GM23338 (cell line): ENCODE measurements at regions not wholly inside any gene's neighbourhood (a gene's known extent, or its start where the extent isn't known, plus 50 kb on each side); places are given as distances from the start of the nearest gene placed in this dataset.

Experiments used
- CREB1 ChIP-seq: fragments of 250-450 bp; sonication (Bioruptor Pico); IDR thresholded peaks from 2 replicates; pipeline ENCODE4 v1.5.0; 2020; ENCODE audit warnings: low read depth, mild to moderate bottlenecking, moderate library complexity
- EZH2 ChIP-seq: fragments of 200-600 bp; sonication (generic); IDR thresholded peaks from one replicate; pipeline ENCODE4 v1.8.0; 2017; ENCODE audit warnings: antibody characterized with exemption, mild to moderate bottlenecking, low read depth; ENCODE audit not compliant: unreplicated experiment
- EZH2phosphoT487 ChIP-seq: fragments of 200-600 bp; sonication (generic); IDR thresholded peaks from one replicate; pipeline ENCODE4 v1.8.1; 2018; ENCODE audit warnings: antibody characterized with exemption; ENCODE audit not compliant: unreplicated experiment
- JUNB ChIP-seq: IDR thresholded peaks from one replicate; pipeline ENCODE4 v1.6.1; 2016; ENCODE audit warnings: antibody characterized with exemption; ENCODE audit not compliant: unreplicated experiment
- POLR2AphosphoS5 ChIP-seq: IDR thresholded peaks from 2 replicates; pipeline ENCODE4 v1.6.1; 2016; ENCODE audit warnings: antibody characterized with exemption, low read depth
- STAT1 ChIP-seq: IDR thresholded peaks from one replicate; pipeline ENCODE4 v1.6.1; 2016; ENCODE audit warnings: antibody characterized with exemption; ENCODE audit not compliant: unreplicated experiment
- ZNF114 ChIP-seq: fragments of 250-450 bp; sonication (Bioruptor Pico); IDR thresholded peaks from 2 replicates; pipeline ENCODE4 v1.5.0; 2020; ENCODE audit warnings: mild to moderate bottlenecking, moderate library complexity
- ZNF331 ChIP-seq: fragments of 250-450 bp; sonication (Bioruptor Pico); IDR thresholded peaks from 2 replicates; pipeline ENCODE4 v1.5.0; 2020; ENCODE audit warnings: low read depth, mild to moderate bottlenecking, moderate library complexity
- TF ChIP-seq, protein P1 (sequence below), 2 experiments: fragments of 200-600 bp in 1 of 2; sonication (generic) in 1 of 2; conservative IDR thresholded peaks; 2 replicates each; pipeline versions ENCODE4 v1.5.1 to v1.6.1; 2016 to 2017; ENCODE audit warnings: antibody characterized with exemption in 2 of 2, low read depth in 2 of 2, mild to moderate bottlenecking in 2 of 2, moderate library complexity in 1 of 2
- TF ChIP-seq, protein P2 (sequence below): IDR thresholded peaks from 2 replicates; pipeline ENCODE4 v1.6.1; 2016; ENCODE audit warnings: antibody characterized with exemption
- TF ChIP-seq, protein P3 (sequence below): IDR thresholded peaks from one replicate; pipeline ENCODE4 v1.6.1; 2018; ENCODE audit warnings: antibody characterized with exemption; ENCODE audit not compliant: unreplicated experiment

DNA sequence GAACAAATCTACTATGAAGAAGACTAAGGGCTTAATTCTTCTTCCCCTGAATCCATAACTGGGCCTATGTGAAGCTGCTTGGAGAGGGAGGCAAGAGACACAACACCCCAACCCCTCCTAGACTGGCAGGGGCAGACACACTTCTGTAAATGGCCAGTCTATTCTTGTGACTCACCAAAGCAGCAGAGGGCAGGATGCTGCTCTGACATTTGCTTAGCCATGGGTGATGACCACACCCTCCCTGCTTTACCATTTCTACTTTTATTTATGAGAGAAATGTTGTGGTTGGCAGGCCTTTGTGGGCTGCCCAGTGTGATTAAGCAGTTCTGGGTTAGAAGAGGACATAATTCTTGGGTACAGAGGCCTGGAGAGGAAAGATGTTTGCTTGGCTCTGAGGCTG lies 189.8 kb upstream of the DPYD start:
- no peak for TF ChIP-seq EZH2
- TF ChIP-seq, protein P1, sequence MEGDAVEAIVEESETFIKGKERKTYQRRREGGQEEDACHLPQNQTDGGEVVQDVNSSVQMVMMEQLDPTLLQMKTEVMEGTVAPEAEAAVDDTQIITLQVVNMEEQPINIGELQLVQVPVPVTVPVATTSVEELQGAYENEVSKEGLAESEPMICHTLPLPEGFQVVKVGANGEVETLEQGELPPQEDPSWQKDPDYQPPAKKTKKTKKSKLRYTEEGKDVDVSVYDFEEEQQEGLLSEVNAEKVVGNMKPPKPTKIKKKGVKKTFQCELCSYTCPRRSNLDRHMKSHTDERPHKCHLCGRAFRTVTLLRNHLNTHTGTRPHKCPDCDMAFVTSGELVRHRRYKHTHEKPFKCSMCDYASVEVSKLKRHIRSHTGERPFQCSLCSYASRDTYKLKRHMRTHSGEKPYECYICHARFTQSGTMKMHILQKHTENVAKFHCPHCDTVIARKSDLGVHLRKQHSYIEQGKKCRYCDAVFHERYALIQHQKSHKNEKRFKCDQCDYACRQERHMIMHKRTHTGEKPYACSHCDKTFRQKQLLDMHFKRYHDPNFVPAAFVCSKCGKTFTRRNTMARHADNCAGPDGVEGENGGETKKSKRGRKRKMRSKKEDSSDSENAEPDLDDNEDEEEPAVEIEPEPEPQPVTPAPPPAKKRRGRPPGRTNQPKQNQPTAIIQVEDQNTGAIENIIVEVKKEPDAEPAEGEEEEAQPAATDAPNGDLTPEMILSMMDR (conservative IDR thresholded peaks at IDR 0.05; ENCODE audit: low read depth in 2 of 2), result 0 out of 4 replicates have a peak, but pooled peaks of 1 of the 2 experiments have one; percentile 1
- no peak for TF ChIP-seq CREB1
- TF ChIP-seq POLR2AphosphoS5, result no peak
- TF ChIP-seq EZH2phosphoT487, result no peak
- TF ChIP-seq, protein P2, sequence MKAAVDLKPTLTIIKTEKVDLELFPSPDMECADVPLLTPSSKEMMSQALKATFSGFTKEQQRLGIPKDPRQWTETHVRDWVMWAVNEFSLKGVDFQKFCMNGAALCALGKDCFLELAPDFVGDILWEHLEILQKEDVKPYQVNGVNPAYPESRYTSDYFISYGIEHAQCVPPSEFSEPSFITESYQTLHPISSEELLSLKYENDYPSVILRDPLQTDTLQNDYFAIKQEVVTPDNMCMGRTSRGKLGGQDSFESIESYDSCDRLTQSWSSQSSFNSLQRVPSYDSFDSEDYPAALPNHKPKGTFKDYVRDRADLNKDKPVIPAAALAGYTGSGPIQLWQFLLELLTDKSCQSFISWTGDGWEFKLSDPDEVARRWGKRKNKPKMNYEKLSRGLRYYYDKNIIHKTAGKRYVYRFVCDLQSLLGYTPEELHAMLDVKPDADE, result no peak
- TF ChIP-seq, protein P3, sequence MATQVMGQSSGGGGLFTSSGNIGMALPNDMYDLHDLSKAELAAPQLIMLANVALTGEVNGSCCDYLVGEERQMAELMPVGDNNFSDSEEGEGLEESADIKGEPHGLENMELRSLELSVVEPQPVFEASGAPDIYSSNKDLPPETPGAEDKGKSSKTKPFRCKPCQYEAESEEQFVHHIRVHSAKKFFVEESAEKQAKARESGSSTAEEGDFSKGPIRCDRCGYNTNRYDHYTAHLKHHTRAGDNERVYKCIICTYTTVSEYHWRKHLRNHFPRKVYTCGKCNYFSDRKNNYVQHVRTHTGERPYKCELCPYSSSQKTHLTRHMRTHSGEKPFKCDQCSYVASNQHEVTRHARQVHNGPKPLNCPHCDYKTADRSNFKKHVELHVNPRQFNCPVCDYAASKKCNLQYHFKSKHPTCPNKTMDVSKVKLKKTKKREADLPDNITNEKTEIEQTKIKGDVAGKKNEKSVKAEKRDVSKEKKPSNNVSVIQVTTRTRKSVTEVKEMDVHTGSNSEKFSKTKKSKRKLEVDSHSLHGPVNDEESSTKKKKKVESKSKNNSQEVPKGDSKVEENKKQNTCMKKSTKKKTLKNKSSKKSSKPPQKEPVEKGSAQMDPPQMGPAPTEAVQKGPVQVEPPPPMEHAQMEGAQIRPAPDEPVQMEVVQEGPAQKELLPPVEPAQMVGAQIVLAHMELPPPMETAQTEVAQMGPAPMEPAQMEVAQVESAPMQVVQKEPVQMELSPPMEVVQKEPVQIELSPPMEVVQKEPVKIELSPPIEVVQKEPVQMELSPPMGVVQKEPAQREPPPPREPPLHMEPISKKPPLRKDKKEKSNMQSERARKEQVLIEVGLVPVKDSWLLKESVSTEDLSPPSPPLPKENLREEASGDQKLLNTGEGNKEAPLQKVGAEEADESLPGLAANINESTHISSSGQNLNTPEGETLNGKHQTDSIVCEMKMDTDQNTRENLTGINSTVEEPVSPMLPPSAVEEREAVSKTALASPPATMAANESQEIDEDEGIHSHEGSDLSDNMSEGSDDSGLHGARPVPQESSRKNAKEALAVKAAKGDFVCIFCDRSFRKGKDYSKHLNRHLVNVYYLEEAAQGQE, result no peak
- no peak for TF ChIP-seq ZNF331 (CRISPR knock-in tag)
- no peak for TF ChIP-seq ZNF114 (CRISPR knock-in tag)
- TF ChIP-seq JUNB, result no peak
- no peak for TF ChIP-seq STAT1
